Nephron progenitor cell (in vitro differentiated cells): ENCODE measurements at regions not wholly inside any gene's neighbourhood (a gene's known extent, or its start where the extent isn't known, plus 50 kb on each side); places are given as distances from the start of the nearest gene placed in this dataset.

ENCODE experiments used
- DNase-seq: peaks from one replicate; pipeline ENCODE4 v3.0.0; 2021
- H3K27ac Mint-ChIP-seq: 2 replicates; pipeline ENCODE4 v1.8.0; 2021; ENCODE audit warnings: mild to moderate bottlenecking, moderate library complexity, mixed read lengths
- H3K27me3 Mint-ChIP-seq: 2 replicates; pipeline ENCODE4 v1.8.0; 2021; ENCODE audit warnings: mild to moderate bottlenecking, low read depth, mixed read lengths; ENCODE audit not compliant: poor library complexity
- H3K36me3 Mint-ChIP-seq: 2 replicates; pipeline ENCODE4 v1.8.0; 2021; ENCODE audit warnings: low read depth, mixed read lengths
- H3K4me1 Mint-ChIP-seq: 2 replicates; pipeline ENCODE4 v1.8.0; 2021; ENCODE audit warnings: mixed read lengths
- H3K4me3 Mint-ChIP-seq: 2 replicates; pipeline ENCODE4 v1.8.0; 2021; ENCODE audit warnings: mild to moderate bottlenecking, moderate library complexity, mixed read lengths
- H3K9me3 Mint-ChIP-seq: 2 replicates; pipeline ENCODE4 v1.8.0; 2021; ENCODE audit warnings: mild to moderate bottlenecking, moderate library complexity, mixed read lengths
- CTCF ChIP-seq: fragments of 200-600 bp; sonication (generic); IDR thresholded peaks from 2 replicates; pipeline ENCODE4 v1.5.0; 2021; ENCODE audit warnings: antibody characterized with exemption

DNA sequence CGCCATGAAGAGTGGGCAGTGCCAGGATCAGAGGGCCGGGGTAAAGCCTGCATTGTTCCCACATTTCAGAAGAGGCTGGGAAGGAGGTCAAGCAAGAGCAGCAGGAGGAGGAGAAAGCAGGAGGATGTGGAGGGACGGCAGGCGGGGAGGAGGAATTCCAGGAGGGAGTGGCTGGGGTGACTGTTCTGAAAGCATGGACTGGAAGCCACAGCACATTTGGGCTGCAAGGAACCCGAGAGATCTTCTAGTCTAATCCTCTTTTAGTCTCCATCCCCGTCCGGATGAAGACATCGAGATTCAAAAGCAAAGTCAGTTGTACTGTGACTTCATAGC, 76.9 kb downstream of the FAM50B start:
- no peak for TF ChIP-seq CTCF
- Mint-ChIP-seq H3K27me3 (peaks cover 16% of the 10 kb centered on the region), H3K27ac (no peak overlapping the region), H3K36me3 (no peaks in the 10 kb centered on the region), H3K4me3 (no peak overlapping the region), H3K9me3 (no peaks in the 10 kb centered on the region), H3K4me1 (peaks cover 12% of the 10 kb centered on the region)
- no peak for DNase-seq

- Mint-ChIP-seq H3K4me3 (no peak overlapping the region), H3K4me1 (peaks cover 12% of the 10 kb centered on the region), H3K27ac (no peak overlapping the region), H3K9me3 (no peaks in the 10 kb centered on the region), H3K27me3 (peaks cover 5% of the 10 kb centered on the region), H3K36me3 (no peaks in the 10 kb centered on the region)
- TF ChIP-seq CTCF: no peak
- no peak for DNase-seq
These were observed 78.9 kb downstream of the FAM50B start for GRCh38 chr6:3928111-3928510.

DNA sequence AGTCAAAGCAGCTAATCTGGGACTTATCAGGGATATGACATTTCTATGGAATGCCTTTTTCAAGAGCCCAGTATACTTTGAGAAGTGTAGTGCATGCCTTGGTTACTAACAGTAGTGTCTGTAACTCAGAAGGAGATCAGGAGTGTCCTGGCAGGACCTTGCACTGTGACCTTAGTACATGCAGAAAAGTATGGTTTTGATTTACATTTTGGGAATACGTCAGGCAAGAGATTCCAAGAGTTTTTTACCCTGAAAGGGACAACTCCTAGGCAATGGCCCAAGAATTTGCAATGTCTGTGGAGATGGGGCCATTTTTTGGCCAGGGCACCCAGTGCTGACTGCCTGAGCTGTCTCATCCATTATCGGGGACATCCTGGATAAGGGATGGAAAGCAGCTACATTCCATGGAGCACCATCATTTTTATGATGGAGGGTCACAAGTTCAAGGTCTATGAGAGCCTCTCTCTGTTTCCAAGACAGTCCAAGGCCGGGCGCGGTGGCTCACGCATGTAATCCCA, 80.2 kb downstream of the FAM50B start:
- peaks cover 12% of the 10 kb centered on the region for H3K4me1 Mint-ChIP-seq
- H3K27ac Mint-ChIP-seq: no peak overlapping the region
- H3K9me3 Mint-ChIP-seq: no peaks in the 10 kb centered on the region
- no peak for DNase-seq
- peaks cover 5% of the 10 kb centered on the region for H3K27me3 Mint-ChIP-seq
- TF ChIP-seq CTCF: no peak
- no peaks in the 10 kb centered on the region for H3K36me3 Mint-ChIP-seq
- no peak overlapping the region for H3K4me3 Mint-ChIP-seq

GRCh38 chr6:3937438-3937837, 88.3 kb downstream of the FAM50B start:
- no peak for TF ChIP-seq CTCF
- Mint-ChIP-seq H3K36me3 (no peaks in the 10 kb centered on the region), H3K27me3 (peaks cover 8% of the 10 kb centered on the region), H3K4me3 (no peak overlapping the region), H3K27ac (no peak overlapping the region), H3K4me1 (no peaks in the 10 kb centered on the region), H3K9me3 (no peaks in the 10 kb centered on the region)
- no peak for DNase-seq

DNA sequence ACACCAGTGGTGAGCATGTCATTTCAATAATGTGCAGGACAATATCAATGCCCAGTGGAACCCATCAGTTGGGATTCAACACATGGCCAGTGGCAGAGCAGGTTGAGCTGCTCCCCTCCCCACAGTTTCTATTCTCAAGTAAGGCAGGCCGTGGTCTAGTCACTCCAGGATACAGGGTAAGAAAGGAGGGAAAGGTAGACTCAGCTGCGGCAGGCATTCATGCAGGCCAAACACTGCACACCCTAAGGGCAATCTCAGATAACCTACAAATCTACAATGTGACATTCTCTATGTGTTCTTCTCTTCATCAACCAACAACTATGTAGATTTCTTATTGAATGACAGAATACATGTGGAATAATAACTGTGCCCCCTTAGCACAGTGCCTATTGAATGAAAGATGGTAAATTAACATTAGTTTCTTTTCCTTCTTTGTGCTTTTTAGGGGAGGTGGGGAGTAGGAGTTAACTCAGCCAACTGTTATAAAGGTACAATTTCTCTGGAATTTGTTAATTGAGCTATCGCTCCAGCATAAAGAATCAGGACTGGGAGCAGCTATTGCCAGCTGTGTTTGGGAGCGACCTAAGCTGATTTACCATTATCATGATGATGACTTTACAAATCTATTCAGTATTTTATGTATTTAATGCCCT, 89.7 kb downstream of the FAM50B start:
- Mint-ChIP-seq H3K27ac (no peak overlapping the region), H3K9me3 (no peaks in the 10 kb centered on the region), H3K4me3 (no peak overlapping the region), H3K4me1 (no peaks in the 10 kb centered on the region), H3K27me3 (peaks cover 8% of the 10 kb centered on the region), H3K36me3 (no peaks in the 10 kb centered on the region)
- DNase-seq: no peak
- TF ChIP-seq CTCF: no peak

GRCh38 chr6:3939368-3939958, 90.3 kb downstream of the FAM50B start:
- no peak for TF ChIP-seq CTCF
- H3K4me3 Mint-ChIP-seq: no peak overlapping the region
- no peak overlapping the region for H3K27ac Mint-ChIP-seq
- DNase-seq: no peak
- H3K36me3 Mint-ChIP-seq: no peaks in the 10 kb centered on the region
- peaks cover 6% of the 10 kb centered on the region for H3K27me3 Mint-ChIP-seq
- H3K4me1 Mint-ChIP-seq: no peaks in the 10 kb centered on the region
- H3K9me3 Mint-ChIP-seq: no peaks in the 10 kb centered on the region
